Skeletal muscle satellite cell (primary cell): ENCODE measurements at regions not wholly inside any gene's neighbourhood (a gene's known extent, or its start where the extent isn't known, plus 50 kb on each side); places are given as distances from the start of the nearest gene placed in this dataset.

Experiments
- H3K27me3 ChIP-seq: 2 replicates; pipeline ENCODE4 v1.7.0; 2013; ENCODE audit warnings: low read length; ENCODE audit not compliant: control insufficient read depth, insufficient read depth
- H3K36me3 ChIP-seq: 2 replicates; pipeline ENCODE4 v1.7.0; 2013; ENCODE audit warnings: mild to moderate bottlenecking, control low read depth, low read length; ENCODE audit not compliant: insufficient read depth
- H3K4me1 ChIP-seq: 2 replicates; pipeline ENCODE4 v1.7.0; 2013; ENCODE audit warnings: low read length; ENCODE audit not compliant: control insufficient read depth, insufficient read depth
- H3K4me2 ChIP-seq: 2 replicates; pipeline ENCODE4 v1.7.0; 2013; ENCODE audit warnings: mild to moderate bottlenecking, low read length
- H3K4me3 ChIP-seq: 2 replicates; pipeline ENCODE4 v1.7.0; 2013; ENCODE audit warnings: low read length
- H3K9ac ChIP-seq: 2 replicates; pipeline ENCODE4 v1.7.0; 2013; ENCODE audit warnings: mild to moderate bottlenecking, low read depth, low read length, moderate library complexity
- H3K9me3 ChIP-seq: replicated peaks from 2 replicates; pipeline ENCODE4 v1.7.0; 2013; ENCODE audit warnings: mild to moderate bottlenecking, control low read depth, low read length

DNA sequence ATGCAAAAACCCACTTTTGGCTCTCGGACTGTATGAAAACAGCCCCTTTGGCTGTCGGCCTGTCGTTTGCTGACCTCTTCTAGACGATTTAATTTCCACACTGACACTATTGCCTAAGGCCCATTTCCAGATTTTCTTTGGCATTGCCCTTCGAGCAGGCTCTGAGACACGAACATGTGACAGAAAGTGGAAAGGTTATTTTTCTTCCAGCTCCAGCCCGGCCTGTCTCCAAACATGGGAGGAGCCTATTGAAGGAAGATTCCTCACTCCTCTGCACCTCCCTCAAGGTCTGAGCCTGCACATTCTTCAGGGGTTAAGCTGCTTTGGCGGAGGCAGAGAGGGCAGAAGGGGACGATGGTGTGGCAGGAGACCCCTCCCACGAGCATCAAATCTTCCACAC, 85.9 kb upstream of the FOXF1 start:
- Histone ChIP-seq H3K4me3 (no peak overlapping the region), H3K27me3 (peaks cover 16% of the 10 kb centered on the region), H3K4me2 (no peak overlapping the region), H3K9ac (no peak overlapping the region), H3K36me3 (no peaks in the 10 kb centered on the region), H3K9me3 (peaks cover 3% of the 10 kb centered on the region), H3K4me1 (no peaks in the 10 kb centered on the region)

DNA sequence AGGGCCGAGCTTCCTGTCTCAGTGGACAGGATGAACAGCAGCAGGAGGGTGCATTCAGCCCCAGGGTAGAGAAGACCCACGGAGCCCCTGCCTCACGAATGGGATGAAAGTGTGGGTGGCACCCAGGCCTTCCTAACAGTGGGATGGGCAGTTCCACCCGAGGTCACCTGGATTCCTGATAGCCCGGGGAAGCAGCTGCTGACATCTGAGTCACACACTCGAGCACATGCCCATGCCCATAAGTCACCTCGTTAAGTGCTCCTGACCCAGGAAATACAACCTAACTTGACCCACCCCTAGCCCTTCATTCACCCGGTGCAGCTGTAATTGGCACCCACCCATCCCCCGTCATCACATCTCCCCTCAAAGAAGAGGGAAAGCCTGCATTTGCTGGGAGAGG, 85.3 kb upstream of the FOXF1 start:
- Histone ChIP-seq H3K36me3 (no peaks in the 10 kb centered on the region), H3K4me1 (no peaks in the 10 kb centered on the region), H3K27me3 (peaks cover 16% of the 10 kb centered on the region), H3K9ac (no peak overlapping the region), H3K4me2 (no peak overlapping the region), H3K4me3 (no peak overlapping the region), H3K9me3 (peaks cover 3% of the 10 kb centered on the region)

DNA sequence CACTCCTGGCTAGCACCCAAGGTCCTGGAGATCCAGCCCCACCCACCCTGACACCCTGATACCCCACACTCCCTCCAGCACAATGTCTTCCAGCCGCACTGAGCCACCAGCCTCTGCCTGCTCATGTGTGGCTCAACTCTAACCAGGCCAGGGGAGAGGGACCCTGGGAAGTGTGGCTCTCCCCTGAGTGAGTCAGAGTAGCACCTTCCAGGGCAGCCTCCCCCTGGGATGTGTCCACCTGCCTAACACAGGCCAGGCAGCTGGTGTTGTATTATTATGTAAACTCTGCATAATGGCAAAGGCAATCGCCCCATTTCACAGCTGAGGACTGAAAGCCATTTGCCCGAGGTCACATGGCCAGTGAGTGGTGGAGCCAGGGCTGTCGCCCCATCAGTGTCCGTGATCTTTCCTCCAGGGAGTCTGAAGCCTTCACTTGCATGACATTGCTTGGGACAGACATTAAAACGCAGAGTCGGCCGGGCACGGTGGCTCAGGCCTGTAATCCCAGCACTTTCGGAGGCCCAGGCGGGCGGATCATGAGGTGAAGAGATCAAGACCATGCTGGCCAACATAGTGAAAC, 84.2 kb upstream of the FOXF1 start:
- Histone ChIP-seq H3K27me3 (peaks cover 16% of the 10 kb centered on the region), H3K4me3 (no peak overlapping the region), H3K9me3 (peaks cover 3% of the 10 kb centered on the region), H3K4me2 (no peak overlapping the region), H3K36me3 (no peaks in the 10 kb centered on the region), H3K9ac (no peak overlapping the region), H3K4me1 (no peaks in the 10 kb centered on the region)

DNA sequence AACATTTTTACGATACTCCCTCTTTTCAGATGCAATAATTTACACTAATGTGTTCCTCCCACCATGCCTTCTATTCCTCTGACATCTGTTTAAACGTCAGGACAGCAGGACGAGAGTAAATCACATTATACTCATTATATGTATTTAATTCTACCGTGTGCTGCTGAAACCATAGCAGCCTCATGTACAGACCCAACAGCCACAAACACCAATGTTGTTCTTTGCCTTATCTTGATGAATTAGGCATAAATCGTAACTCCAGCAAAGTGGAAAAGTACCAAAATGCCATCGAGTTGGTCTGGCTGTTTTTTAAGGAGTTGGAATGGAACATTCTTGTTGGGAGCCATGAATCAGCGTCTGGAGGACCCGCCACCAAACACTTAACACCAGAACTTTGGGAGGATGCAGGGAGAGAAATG, 82.9 kb upstream of the FOXF1 start:
- H3K4me1 ChIP-seq: no peaks in the 10 kb centered on the region
- H3K4me3 ChIP-seq: no peak overlapping the region
- H3K9ac ChIP-seq: no peak overlapping the region
- H3K9me3 ChIP-seq: peaks cover 2% of the 10 kb centered on the region
- no peaks in the 10 kb centered on the region for H3K36me3 ChIP-seq
- no peak overlapping the region for H3K4me2 ChIP-seq
- peaks cover 24% of the 10 kb centered on the region for H3K27me3 ChIP-seq

- peaks cover 20% of the 10 kb centered on the region for H3K27me3 ChIP-seq
- no peaks in the 10 kb centered on the region for H3K9me3 ChIP-seq
- H3K9ac ChIP-seq: no peak overlapping the region
- no peak overlapping the region for H3K4me2 ChIP-seq
- no peak overlapping the region for H3K4me3 ChIP-seq
- H3K36me3 ChIP-seq: no peaks in the 10 kb centered on the region
- no peaks in the 10 kb centered on the region for H3K4me1 ChIP-seq
Measured at GRCh38 chr16:86428729-86429517, 81.4 kb upstream of the FOXF1 start.

DNA sequence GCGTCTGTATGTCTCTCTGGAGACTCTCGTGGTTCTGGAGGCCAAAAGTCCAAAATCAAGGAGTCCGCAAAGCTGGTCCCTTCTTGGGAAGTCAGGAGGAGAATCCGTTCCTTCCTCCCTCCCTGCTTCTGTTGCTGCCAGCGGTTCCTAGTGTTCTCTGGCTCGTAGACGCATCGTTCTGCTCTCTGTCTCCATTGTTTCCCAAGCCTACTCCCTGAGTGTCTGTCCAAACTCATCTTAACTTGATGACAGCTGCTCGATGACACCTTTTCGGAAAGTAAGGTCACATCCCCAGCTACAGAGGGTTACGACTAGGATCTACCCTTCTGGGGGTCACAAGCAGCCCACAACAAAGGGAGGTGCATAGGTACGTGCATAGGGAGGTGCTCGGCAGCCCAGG, 80.7 kb upstream of the FOXF1 start:
- H3K9ac ChIP-seq: no peak overlapping the region
- no peak overlapping the region for H3K4me3 ChIP-seq
- H3K27me3 ChIP-seq: peaks cover 19% of the 10 kb centered on the region
- no peak overlapping the region for H3K4me2 ChIP-seq
- H3K4me1 ChIP-seq: no peaks in the 10 kb centered on the region
- no peaks in the 10 kb centered on the region for H3K36me3 ChIP-seq
- no peaks in the 10 kb centered on the region for H3K9me3 ChIP-seq

GRCh38 chr16:86430814-86431213, 79.5 kb upstream of the FOXF1 start:
- Histone ChIP-seq H3K27me3 (peaks cover 19% of the 10 kb centered on the region), H3K36me3 (no peaks in the 10 kb centered on the region), H3K4me2 (no peak overlapping the region), H3K9me3 (no peaks in the 10 kb centered on the region), H3K4me3 (no peak overlapping the region), H3K9ac (no peak overlapping the region), H3K4me1 (no peaks in the 10 kb centered on the region)

- Histone ChIP-seq H3K9ac (no peak overlapping the region), H3K9me3 (no peaks in the 10 kb centered on the region), H3K36me3 (no peaks in the 10 kb centered on the region), H3K4me2 (no peak overlapping the region), H3K4me3 (no peak overlapping the region), H3K4me1 (no peaks in the 10 kb centered on the region), H3K27me3 (peaks cover 19% of the 10 kb centered on the region)
Measured at GRCh38 chr16:86431540-86431939, 78.8 kb upstream of the FOXF1 start.

- Histone ChIP-seq H3K9me3 (no peaks in the 10 kb centered on the region), H3K4me1 (no peaks in the 10 kb centered on the region), H3K9ac (no peak overlapping the region), H3K4me3 (no peak overlapping the region), H3K4me2 (no peak overlapping the region), H3K27me3 (peaks cover 19% of the 10 kb centered on the region), H3K36me3 (no peaks in the 10 kb centered on the region)
Measured at GRCh38 chr16:86432048-86432447, 78.3 kb upstream of the FOXF1 start.

DNA sequence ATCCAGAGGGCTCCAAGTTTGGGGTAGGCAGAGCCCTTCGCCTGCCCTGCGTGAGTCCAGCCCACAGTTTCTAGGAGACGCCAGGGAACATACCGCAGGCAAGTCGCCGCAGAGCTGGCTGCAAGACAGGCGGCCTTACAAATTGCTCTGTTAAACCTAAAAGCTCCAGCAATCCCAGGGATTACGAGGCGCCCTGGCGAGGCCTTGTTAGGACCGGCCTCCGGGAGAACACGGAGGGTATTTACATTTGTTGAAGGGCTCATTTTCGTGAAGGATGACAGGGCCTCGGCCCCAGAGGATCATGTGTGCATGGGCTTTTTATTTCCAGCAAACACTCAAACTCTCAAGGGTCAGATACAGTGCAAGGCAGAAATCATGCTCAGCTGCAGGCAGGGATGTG, 77.6 kb upstream of the FOXF1 start:
- H3K4me3 ChIP-seq: no peak overlapping the region
- no peaks in the 10 kb centered on the region for H3K4me1 ChIP-seq
- no peaks in the 10 kb centered on the region for H3K9me3 ChIP-seq
- no peak overlapping the region for H3K4me2 ChIP-seq
- no peaks in the 10 kb centered on the region for H3K36me3 ChIP-seq
- H3K27me3 ChIP-seq: peaks cover 19% of the 10 kb centered on the region
- no peak overlapping the region for H3K9ac ChIP-seq

- no peak overlapping the region for H3K4me2 ChIP-seq
- no peak overlapping the region for H3K4me3 ChIP-seq
- no peak overlapping the region for H3K9ac ChIP-seq
- no peaks in the 10 kb centered on the region for H3K9me3 ChIP-seq
- no peaks in the 10 kb centered on the region for H3K36me3 ChIP-seq
- H3K4me1 ChIP-seq: no peaks in the 10 kb centered on the region
- H3K27me3 ChIP-seq: peaks cover 14% of the 10 kb centered on the region
Measured at GRCh38 chr16:86436466-86437185, 73.7 kb upstream of the FOXF1 start.
